Effector memory CD8-positive, alpha-beta T cell (primary cell): ENCODE measurements at regions not wholly inside any gene's neighbourhood (a gene's known extent, or its start where the extent isn't known, plus 50 kb on each side); places are given as distances from the start of the nearest gene placed in this dataset.

Source experiments
- ATAC-seq: fragments of 150-1000 bp; cut with Tn5 transposase; replicated peaks from 2 replicates; pipeline ENCODE4 v1.10.0; 2021; ENCODE audit warnings: mild to moderate bottlenecking, moderate library complexity
- DNase-seq, 3 experiments: peaks; one replicate each; pipeline ENCODE4 v3.0.0; 2021
- H3K27ac Mint-ChIP-seq, 2 donors: one replicate each; pipeline ENCODE4 v1.8.0; 2022; ENCODE audit warnings: mild to moderate bottlenecking in 2 of 2, mixed read lengths in 2 of 2, moderate library complexity in 2 of 2
- H3K27me3 Mint-ChIP-seq, 2 donors: one replicate each; pipeline ENCODE4 v1.8.0; 2022; ENCODE audit warnings: mixed read lengths in 2 of 2
- H3K36me3 Mint-ChIP-seq: one replicate; pipeline ENCODE4 v1.8.0; 2022; ENCODE audit warnings: mild to moderate bottlenecking, moderate library complexity, mixed read lengths; ENCODE audit not compliant: insufficient read depth
- H3K4me1 Mint-ChIP-seq, 2 donors: one replicate each; pipeline ENCODE4 v1.8.0; 2022; ENCODE audit warnings: low read depth in 2 of 2, mixed read lengths in 2 of 2
- H3K4me3 Mint-ChIP-seq, 2 donors: one replicate each; pipeline ENCODE4 v1.8.0; 2022; ENCODE audit warnings: mild to moderate bottlenecking in 2 of 2, mixed read lengths in 2 of 2, moderate library complexity in 2 of 2
- H3K9me3 Mint-ChIP-seq, 2 donors: one replicate each; pipeline ENCODE4 v1.8.0; 2022; ENCODE audit warnings: mixed read lengths in 2 of 2

GRCh38 chr2:147659051-147659450 is 185.8 kb upstream of the ACVR2A start:
- no peaks in the 10 kb centered on the region for H3K9me3 Mint-ChIP-seq
- ATAC-seq: no peak
- H3K27me3 Mint-ChIP-seq: no peaks in the 10 kb centered on the region
- no peak overlapping the region for H3K27ac Mint-ChIP-seq
- H3K4me3 Mint-ChIP-seq: no peak overlapping the region
- peaks cover 0 to 13% of the 10 kb centered on the region in 2 donors for H3K4me1 Mint-ChIP-seq
- no peaks in the 10 kb centered on the region for H3K36me3 Mint-ChIP-seq
- no peak for DNase-seq

- Mint-ChIP-seq H3K9me3 (no peaks in the 10 kb centered on the region), H3K4me3 (no peak overlapping the region), H3K36me3 (no peaks in the 10 kb centered on the region), H3K27me3 (no peaks in the 10 kb centered on the region), H3K4me1 (no peaks in the 10 kb centered on the region), H3K27ac (no peak overlapping the region)
- ATAC-seq: no peak
- DNase-seq: no peak
Measured at GRCh38 chr2:147657086-147658000, 187.5 kb upstream of the ACVR2A start.

GRCh38 chr2:147649998-147650397 is 194.8 kb upstream of the ACVR2A start:
- DNase-seq (no peak), ATAC-seq (no peak)
- no peaks in the 10 kb centered on the region for H3K27me3 Mint-ChIP-seq
- no peak overlapping the region for H3K27ac Mint-ChIP-seq
- no peaks in the 10 kb centered on the region for H3K36me3 Mint-ChIP-seq
- no peak overlapping the region for H3K4me3 Mint-ChIP-seq
- H3K9me3 Mint-ChIP-seq: peaks cover 0 to 9% of the 10 kb centered on the region in 2 donors
- H3K4me1 Mint-ChIP-seq: no peaks in the 10 kb centered on the region

GRCh38 chr2:147649286-147649685 is 195.5 kb upstream of the ACVR2A start:
- no peak overlapping the region for H3K4me3 Mint-ChIP-seq
- no peaks in the 10 kb centered on the region for H3K27me3 Mint-ChIP-seq
- DNase-seq (no peak), ATAC-seq (no peak)
- H3K9me3 Mint-ChIP-seq: peaks cover 0 to 9% of the 10 kb centered on the region in 2 donors
- H3K27ac Mint-ChIP-seq: no peak overlapping the region
- H3K36me3 Mint-ChIP-seq: no peaks in the 10 kb centered on the region
- no peaks in the 10 kb centered on the region for H3K4me1 Mint-ChIP-seq

GRCh38 chr2:147648471-147648870 is 196.4 kb upstream of the ACVR2A start:
- DNase-seq (no peak), ATAC-seq (no peak)
- Mint-ChIP-seq H3K9me3 (peaks cover 0 to 9% of the 10 kb centered on the region in 2 donors), H3K27ac (no peak overlapping the region), H3K4me3 (no peak overlapping the region), H3K4me1 (no peaks in the 10 kb centered on the region), H3K27me3 (no peaks in the 10 kb centered on the region), H3K36me3 (no peaks in the 10 kb centered on the region)

GRCh38 chr2:147647816-147648215 is 197.0 kb upstream of the ACVR2A start:
- no peak for DNase-seq
- H3K27me3 Mint-ChIP-seq: no peaks in the 10 kb centered on the region
- no peaks in the 10 kb centered on the region for H3K4me1 Mint-ChIP-seq
- ATAC-seq: no peak
- no peaks in the 10 kb centered on the region for H3K36me3 Mint-ChIP-seq
- no peak overlapping the region for H3K4me3 Mint-ChIP-seq
- H3K27ac Mint-ChIP-seq: no peak overlapping the region
- peaks cover 0 to 9% of the 10 kb centered on the region in 2 donors for H3K9me3 Mint-ChIP-seq

GRCh38 chr2:147646818-147647468 is 197.9 kb upstream of the ACVR2A start:
- ATAC-seq (no peak), DNase-seq (no peak)
- Mint-ChIP-seq H3K4me3 (no peak overlapping the region), H3K9me3 (peaks cover 0 to 9% of the 10 kb centered on the region in 2 donors), H3K27ac (no peak overlapping the region), H3K36me3 (no peaks in the 10 kb centered on the region), H3K27me3 (peaks cover 0 to under 1% of the 10 kb centered on the region in 2 donors), H3K4me1 (no peaks in the 10 kb centered on the region)

- Mint-ChIP-seq H3K9me3 (peaks cover 0 to 9% of the 10 kb centered on the region in 2 donors), H3K36me3 (no peaks in the 10 kb centered on the region), H3K27me3 (peaks cover 0 to 6% of the 10 kb centered on the region in 2 donors), H3K4me1 (no peaks in the 10 kb centered on the region), H3K27ac (no peak overlapping the region), H3K4me3 (no peak overlapping the region)
- ATAC-seq: no peak
- no peak for DNase-seq
Measured at GRCh38 chr2:147644491-147644890, 200.3 kb upstream of the ACVR2A start.

- Mint-ChIP-seq H3K4me1 (no peaks in the 10 kb centered on the region), H3K4me3 (no peak overlapping the region), H3K27me3 (peaks cover 0 to 6% of the 10 kb centered on the region in 2 donors), H3K27ac (no peak overlapping the region), H3K9me3 (peaks cover 0 to 10% of the 10 kb centered on the region in 2 donors), H3K36me3 (no peaks in the 10 kb centered on the region)
- no peak for DNase-seq
- ATAC-seq: no peak
Measured at GRCh38 chr2:147642765-147643164, 202.1 kb upstream of the ACVR2A start.

- H3K36me3 Mint-ChIP-seq: no peaks in the 10 kb centered on the region
- ATAC-seq (no peak), DNase-seq (no peak)
- H3K27me3 Mint-ChIP-seq: peaks cover 0 to 6% of the 10 kb centered on the region in 2 donors
- no peak overlapping the region for H3K27ac Mint-ChIP-seq
- peaks cover 0 to 7% of the 10 kb centered on the region in 2 donors for H3K9me3 Mint-ChIP-seq
- no peaks in the 10 kb centered on the region for H3K4me1 Mint-ChIP-seq
- H3K4me3 Mint-ChIP-seq: no peak overlapping the region
Measured at GRCh38 chr2:147641651-147642050, 203.2 kb upstream of the ACVR2A start.

GRCh38 chr2:147639891-147640290 is 204.9 kb upstream of the ACVR2A start:
- DNase-seq (no peak), ATAC-seq (no peak)
- Mint-ChIP-seq H3K9me3 (peaks cover 0 to 7% of the 10 kb centered on the region in 2 donors), H3K4me1 (no peaks in the 10 kb centered on the region), H3K27ac (no peak overlapping the region), H3K36me3 (no peaks in the 10 kb centered on the region), H3K27me3 (peaks cover 0 to 6% of the 10 kb centered on the region in 2 donors), H3K4me3 (no peak overlapping the region)

GRCh38 chr2:147639386-147639785 is 205.4 kb upstream of the ACVR2A start:
- no peak overlapping the region for H3K27ac Mint-ChIP-seq
- H3K36me3 Mint-ChIP-seq: no peaks in the 10 kb centered on the region
- no peak overlapping the region for H3K4me3 Mint-ChIP-seq
- peaks cover 0 to 6% of the 10 kb centered on the region in 2 donors for H3K27me3 Mint-ChIP-seq
- DNase-seq: no peak
- H3K4me1 Mint-ChIP-seq: no peaks in the 10 kb centered on the region
- ATAC-seq: no peak
- peaks cover 0 to 7% of the 10 kb centered on the region in 2 donors for H3K9me3 Mint-ChIP-seq

- no peak overlapping the region for H3K4me3 Mint-ChIP-seq
- H3K36me3 Mint-ChIP-seq: no peaks in the 10 kb centered on the region
- H3K27me3 Mint-ChIP-seq: peaks cover 0 to 5% of the 10 kb centered on the region in 2 donors
- DNase-seq (no peak), ATAC-seq (no peak)
- H3K27ac Mint-ChIP-seq: no peak overlapping the region
- H3K4me1 Mint-ChIP-seq: no peaks in the 10 kb centered on the region
- peaks cover 0 to 7% of the 10 kb centered on the region in 2 donors for H3K9me3 Mint-ChIP-seq
Measured at GRCh38 chr2:147636886-147637285, 207.9 kb upstream of the ACVR2A start.
